ENCODE measurements at regions not wholly inside any gene's neighbourhood (a gene's known extent, or its start where the extent isn't known, plus 50 kb on each side); places are given as distances from the start of the nearest gene placed in this dataset.

GRCh38 chr13:74346960-74347359 lies 212.8 kb upstream of the KLF12 start:
- no peak for DNase-seq

GRCh38 chr13:74338341-74338740 lies 204.1 kb upstream of the KLF12 start:
- DNase-seq: no peak

GRCh38 chr13:74336546-74336945 lies 202.3 kb upstream of the KLF12 start:
- no peak for DNase-seq

DNA sequence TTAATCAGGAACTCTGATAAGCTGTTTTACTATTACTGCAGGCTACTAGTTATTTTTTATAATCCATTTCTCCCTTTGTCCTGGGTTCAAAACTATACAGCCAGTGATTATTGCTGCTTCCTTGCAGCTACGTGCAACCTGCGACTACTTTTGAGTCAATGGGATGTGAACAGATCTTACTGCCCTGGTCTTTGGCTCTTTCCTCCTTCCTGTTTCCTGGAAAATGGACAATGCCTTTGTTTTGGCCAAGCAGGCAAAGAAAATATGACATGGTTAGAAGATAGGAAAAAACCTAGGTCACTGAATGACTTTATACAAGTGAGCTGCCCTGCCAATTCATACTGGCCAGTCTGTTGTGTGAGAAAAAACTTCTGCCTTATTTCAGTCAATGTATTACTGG lies 201.2 kb upstream of the KLF12 start:
- no peak for DNase-seq

DNA sequence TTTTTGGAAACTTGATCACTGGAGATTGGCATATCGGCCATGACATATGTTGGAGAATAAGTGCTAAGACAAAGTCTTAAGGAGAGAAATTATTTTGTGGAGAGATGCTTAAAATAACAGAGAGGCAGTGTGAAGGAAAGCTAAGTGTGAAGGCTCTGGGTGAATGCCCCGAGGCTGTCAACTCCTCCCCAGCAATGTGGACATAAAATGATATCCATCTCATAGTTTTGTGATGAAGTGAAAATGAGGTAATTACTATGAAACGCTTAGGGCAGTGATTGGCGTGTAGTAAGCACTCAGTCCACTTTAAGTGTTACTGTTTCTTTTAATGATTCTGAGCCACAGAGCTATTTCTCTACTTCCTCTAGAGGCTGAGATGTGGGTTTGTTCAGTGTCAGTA lies 195.8 kb upstream of the KLF12 start:
- no peak for DNase-seq

DNA sequence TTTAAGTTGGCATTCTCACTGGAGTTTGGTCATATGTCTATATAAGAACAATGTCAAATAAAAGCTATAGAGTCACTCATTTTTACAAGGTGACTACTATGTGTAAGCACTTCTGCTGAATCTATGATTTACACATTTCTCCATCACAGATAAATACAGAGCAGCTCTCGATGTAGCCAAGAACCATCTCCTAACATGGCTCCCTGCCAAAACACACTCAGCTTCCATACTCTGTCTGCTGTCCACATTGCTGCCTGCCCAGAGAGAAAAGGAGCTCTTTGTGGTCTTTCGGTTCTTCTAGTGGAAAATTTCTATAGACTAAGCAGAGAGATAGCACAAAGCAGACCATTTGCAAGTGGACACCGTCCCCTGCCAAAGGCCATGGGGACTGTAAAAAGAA lies 190.9 kb upstream of the KLF12 start:
- no peak for DNase-seq

DNA sequence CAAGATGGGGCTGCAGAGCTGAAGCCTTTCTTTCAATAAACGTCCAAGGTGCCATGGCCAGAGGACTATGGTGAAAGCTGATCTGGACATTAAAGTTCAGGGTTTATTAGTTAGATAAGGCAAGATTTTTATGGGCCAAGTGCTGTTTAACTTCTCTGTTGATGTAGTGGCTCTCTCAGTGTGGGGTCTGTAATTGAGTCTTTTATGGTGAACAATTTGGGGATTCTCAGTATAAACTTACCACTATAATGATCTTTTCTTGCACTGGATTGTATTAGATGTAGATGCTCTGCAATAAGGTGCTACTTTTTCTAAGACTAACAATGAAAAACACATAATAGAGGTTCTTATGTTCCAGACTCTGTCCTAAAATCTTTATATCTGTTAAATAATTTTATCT lies 190.1 kb upstream of the KLF12 start:
- DNase-seq: no peak

DNA sequence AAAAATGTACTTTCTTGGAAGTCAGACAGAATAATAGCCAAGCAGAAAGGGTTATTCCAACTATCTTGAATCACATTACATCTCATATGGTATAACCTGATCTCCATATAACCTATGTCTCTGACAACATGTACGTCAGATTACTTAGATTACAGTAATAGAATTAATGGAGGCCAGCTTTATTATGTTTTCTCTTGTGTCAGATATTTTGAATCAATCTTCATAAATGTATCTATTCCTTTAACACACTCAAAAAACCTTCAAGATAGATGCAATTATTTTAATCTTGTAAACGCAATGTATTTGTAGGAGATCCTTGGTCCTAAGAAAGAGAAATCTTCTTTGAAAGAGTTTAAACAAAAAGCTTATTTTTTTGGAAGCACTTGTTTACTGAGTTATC lies 188.4 kb upstream of the KLF12 start:
- no peak for DNase-seq

DNA sequence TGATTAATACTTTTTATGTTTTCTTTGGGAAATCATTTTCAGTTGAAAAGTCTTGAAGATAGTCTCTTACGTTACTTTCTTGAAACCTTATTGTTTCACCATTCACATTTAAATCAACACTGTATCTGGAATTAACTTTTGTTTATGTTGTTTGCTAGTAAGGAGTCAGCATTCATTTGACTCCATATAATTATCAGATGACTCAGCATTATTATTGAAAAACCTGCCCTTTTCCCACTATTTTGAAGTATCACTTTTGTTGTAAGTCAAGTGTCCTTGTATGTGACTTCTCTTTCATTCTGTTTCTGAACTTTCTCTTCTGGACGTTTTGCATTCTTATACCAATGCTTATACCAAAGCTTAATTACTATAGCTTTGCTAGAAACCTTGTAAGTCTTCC lies 186.1 kb upstream of the KLF12 start:
- no peak for DNase-seq

DNA sequence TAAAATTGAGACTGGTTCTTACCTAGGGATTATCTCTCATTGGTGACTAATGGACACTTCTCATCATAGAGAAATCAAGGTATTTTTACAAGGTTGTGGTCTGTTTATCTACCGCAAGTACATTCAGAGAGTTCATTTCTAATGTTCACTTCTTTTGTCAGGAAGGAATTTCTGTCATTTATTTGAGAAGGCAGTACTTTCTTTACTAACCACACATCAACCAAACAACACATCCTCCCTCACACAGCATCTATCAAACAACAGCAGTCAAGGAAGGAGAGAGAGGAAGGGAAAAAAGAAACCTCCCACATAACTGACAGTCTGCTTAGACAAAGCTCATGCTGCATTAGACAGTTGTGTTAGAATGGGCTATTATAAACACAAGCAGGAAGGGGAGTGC lies 182.3 kb upstream of the KLF12 start:
- DNase-seq: peak; percentile 19

DNA sequence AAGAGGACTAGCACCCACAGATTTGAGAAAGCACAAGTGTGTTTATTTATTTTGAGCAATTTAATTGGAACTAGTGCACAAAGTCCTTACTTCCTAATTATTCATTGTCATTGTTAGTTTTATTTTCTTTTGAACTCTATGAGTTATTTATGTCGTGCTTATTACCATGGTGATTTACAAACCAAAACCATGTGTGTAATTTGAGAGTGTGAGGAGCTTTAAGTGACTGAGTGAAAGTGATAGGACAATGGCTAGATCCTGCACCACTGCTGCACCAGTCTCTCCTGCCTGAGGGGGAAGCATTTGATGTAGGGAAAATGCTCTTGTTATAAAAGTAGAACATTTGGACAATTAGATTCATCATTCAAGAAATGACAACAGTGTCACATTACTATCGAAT lies 172.3 kb upstream of the KLF12 start:
- no peak for DNase-seq

DNA sequence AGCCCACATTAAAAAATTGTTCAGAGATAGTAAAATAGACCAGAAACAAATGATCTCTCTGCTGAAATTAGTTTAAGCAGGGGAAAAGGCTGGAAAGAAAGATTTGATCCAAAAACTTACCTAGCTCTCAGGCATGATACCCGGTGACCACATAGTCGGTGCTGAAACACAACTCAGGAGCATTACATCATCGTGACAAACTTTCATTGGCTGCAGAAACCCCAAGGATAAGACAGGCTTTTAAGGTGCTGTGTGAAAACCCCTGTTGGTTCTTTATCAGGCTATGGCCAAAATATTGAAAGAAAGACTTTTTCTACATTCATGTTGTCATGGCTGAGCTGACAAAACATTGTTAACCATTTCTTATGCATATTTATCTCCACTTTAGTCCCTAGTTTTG lies 171.7 kb upstream of the KLF12 start:
- no peak for DNase-seq

GRCh38 chr13:74301258-74301935 lies 167.2 kb upstream of the KLF12 start:
- DNase-seq: peak; percentile 13

- DNase-seq: no peak
Observed at GRCh38 chr13:74300162-74300561, 166.0 kb upstream of the KLF12 start.

- DNase-seq: no peak
Observed at GRCh38 chr13:74299721-74300120, 165.5 kb upstream of the KLF12 start.

DNA sequence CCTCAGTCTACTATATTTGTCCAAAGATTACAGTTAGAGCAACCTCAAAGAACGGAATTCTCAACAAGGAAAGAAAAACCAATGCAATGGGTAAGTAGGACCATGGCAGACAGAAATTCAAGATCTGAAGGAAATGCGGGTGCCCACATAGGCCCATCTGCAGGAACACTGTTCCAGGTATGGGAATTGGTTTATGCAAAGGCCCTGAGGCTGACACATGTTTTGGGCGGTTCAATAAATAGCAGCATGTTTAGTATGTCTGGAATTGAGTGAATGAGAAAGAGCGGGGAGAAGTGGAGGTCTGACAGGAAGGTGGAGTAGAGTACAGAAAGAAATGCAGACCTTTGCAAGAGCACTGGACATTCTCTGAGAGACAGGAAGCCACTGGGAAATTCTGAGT lies 164.7 kb upstream of the KLF12 start:
- DNase-seq: no peak

DNA sequence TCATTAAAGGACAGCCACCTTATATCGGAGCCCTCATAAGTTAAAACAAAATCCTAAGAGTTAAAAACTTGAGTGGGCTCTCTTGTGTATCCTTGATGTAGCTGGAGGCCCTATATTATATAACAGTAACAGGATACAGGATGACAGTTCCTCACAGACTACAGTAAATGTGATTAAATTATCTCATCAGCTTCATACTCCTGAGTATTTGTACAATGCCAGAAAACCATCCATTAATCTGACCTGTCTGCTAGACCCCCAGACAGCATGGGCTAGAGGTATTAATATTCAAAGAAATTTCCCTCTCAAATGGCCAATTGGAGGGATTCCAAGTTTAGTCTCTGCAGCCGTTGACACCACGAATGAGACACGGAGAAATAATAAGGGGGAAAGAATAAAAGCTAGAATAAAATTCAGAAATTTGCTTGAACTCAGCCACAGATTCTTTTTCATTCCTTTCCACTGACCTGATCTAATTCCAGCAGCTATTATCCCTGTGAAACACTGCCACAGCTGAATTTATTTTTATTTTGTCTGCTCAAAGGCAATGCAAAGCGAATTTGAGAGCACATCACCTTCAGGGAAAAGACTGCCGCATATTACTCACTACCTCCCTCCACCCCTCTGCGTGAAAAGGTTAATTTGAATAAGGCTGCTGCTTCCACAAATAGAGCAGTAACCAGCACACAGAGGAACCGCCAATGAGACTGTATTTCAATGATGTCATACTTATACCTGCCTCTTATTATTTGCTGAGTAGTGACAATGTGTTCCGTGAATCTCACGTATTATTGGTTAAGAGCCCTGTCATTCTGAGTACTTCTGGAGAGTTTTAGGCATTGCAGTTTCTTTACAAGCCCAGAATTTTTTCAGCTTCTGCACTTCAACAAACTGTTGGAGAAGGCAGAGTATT lies 155.9 kb upstream of the KLF12 start:
- peak; percentile 63 for DNase-seq

DNA sequence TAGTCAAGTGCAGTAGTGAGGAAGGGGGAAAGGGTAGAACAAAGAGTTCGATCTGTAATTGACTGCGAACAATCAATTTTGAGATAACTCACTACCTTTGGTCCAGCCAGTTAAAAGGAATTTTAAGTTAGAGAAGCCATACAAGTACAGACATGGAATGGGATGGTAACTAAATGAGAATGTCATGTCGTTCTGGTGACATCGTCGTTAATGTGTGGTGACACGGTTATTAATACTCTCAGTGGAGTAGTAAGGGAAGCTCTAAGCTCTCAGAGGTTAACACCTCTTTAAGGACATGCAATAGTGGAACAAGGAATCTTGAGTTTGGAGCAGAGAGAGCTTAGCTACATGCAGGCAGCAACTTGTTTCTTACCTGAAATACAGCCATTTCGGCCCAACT lies 154.9 kb upstream of the KLF12 start:
- peak; percentile 11 for DNase-seq

DNA sequence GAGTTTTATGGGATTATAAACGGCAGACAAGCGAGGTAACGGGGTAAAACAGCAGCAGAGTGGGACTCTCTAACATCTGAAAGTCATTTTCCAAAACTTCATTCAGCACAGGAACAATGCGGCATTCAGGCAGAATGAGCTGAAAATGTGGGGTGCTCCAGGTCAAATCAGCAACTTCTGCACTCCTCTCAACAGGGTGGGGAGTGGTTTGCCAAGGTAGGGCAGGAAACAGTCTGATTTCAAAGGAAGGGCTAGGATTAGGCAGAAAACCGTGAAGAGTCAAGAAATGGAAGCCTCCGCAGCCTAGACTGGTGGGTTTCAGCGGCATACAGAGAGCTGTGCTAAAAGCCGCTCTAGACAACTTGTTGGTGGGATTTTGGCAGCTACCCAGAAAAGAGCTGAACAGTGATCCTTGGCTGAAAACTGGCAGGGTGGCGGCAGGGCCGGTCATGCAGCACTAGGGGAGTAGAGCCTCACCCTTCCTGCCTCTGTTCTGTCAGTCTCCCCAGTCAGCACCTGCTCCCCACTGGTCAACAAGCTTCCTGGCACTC lies 154.2 kb upstream of the KLF12 start:
- peak; percentile 67 for DNase-seq

DNA sequence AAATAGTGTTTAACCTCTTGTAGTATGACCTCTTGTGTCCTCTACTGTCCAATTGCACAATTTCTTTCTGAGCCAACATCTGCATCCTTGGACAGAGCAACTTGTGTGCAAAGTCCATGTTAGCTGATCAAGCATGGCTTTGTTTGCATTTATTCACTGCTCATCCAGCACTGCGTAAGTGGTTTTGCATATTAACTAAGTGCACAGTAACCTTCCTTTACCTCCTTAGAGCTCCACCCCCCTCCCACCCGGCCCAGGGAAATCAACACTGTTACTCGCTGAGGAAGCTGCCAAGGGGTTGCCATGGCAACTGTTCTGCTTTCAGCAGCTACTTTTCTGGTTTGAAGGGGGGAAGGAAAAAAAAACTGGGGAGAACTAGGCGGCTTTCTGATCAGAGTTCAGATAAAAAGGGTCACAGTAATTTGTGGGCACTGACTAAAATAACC lies 153.5 kb upstream of the KLF12 start:
- DNase-seq: peak; percentile 66

DNA sequence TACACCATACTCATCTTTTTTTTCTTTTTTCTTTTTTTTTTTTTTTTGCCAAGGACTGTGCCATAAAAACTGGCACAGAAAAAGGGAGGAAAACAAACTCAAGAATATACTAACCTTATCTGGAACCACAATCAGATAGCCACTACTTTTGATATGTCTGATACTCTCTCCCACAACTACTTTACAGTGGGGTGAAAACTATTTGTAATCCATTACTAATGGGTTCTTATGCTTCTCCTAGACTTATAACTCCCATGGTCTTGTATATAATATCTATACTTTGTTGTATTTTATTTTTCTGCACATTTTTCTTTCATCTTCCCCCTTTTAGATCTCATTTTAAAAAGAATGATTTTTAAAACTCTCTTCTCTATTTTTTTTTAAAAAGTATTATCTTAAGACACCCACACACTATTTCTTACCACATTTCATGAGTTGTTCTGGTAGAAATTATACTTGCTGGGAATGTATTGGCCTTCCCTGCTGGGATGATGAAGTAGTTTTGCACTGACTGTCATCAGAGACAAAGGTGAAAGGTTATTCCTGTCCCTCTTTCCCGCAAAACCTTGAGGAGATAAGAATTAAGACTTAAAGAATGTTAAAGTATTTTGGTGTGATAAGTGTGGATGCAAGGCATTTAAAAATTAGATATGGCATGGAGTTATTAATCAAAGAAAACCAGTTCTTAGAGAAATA lies 146.7 kb upstream of the KLF12 start:
- no peak for DNase-seq

DNA sequence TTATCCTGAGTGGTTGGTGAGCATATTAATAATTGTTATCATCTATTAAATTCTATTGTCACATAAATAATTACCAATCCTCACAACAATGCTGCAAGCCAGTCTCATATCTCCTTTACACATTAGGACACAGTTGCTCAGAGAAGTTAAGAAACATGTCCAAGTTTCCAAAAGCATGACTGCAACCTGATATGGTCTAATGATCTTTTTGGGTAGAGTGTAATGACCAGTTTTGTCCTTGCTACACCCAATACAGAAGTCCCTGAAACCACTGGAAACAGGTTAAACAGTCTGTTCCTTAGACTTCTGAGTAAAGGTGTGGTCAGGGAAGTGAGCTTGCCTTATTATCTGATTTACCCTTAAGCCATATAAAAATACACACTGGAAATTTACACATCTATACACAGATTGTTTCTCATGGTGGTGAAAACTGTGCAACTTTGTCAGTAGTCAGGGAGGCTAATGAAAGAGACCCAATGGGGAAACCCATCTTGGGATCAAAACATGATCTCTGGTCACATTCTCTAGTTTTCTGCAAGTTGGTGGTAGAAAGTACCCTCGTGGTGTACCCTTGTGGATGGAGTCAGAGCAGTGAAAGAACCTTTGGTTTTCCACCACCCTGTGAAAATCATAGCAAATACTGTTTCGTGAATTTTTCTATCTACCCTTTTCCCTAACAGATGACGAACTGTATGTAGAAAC lies 146.0 kb upstream of the KLF12 start:
- no peak for DNase-seq

Measured in right kidney (tissue), 1 donor.